Activated CD4-positive, alpha-beta T cell treated with anti-CD3 and anti-CD28 coated beads, Interleukin-2, amount 10 ng/mL, durations not matched to agents 24 days and 14 days (primary cell): ENCODE measurements at regions not wholly inside any gene's neighbourhood (a gene's known extent, or its start where the extent isn't known, plus 50 kb on each side); places are given as distances from the start of the nearest gene placed in this dataset.
"Not testable (repeated sequence)": the region's sequence is repeated elsewhere in the genome, so short reads cannot be mapped to it uniquely, and the experiment has no call there.

ENCODE experiments used
- DNase-seq: peaks from one replicate; pipeline ENCODE4 v3.0.0; 2022
- H3K27ac Mint-ChIP-seq: one replicate; pipeline ENCODE4 v1.8.0; 2022; ENCODE audit warnings: mild to moderate bottlenecking, mixed read lengths
- H3K27me3 Mint-ChIP-seq: one replicate; pipeline ENCODE4 v1.8.0; 2022; ENCODE audit warnings: mixed read lengths
- H3K36me3 Mint-ChIP-seq: one replicate; pipeline ENCODE4 v1.8.0; 2022; ENCODE audit warnings: low read depth, mild to moderate bottlenecking, mixed read lengths
- H3K4me1 Mint-ChIP-seq: one replicate; pipeline ENCODE4 v1.8.0; 2021; ENCODE audit warnings: mixed read lengths
- H3K4me3 Mint-ChIP-seq: one replicate; pipeline ENCODE4 v1.8.0; 2022; ENCODE audit warnings: mild to moderate bottlenecking, moderate library complexity, mixed read lengths
- H3K9me3 Mint-ChIP-seq: one replicate; pipeline ENCODE4 v1.8.0; 2021; ENCODE audit warnings: mixed read lengths
- intact Hi-C: fragments of 100-400 bp; cut with micrococcal nuclease; formaldehyde crosslinking; loops from one replicate; pipeline ENCODE4 v1.15.1; 2023

DNA sequence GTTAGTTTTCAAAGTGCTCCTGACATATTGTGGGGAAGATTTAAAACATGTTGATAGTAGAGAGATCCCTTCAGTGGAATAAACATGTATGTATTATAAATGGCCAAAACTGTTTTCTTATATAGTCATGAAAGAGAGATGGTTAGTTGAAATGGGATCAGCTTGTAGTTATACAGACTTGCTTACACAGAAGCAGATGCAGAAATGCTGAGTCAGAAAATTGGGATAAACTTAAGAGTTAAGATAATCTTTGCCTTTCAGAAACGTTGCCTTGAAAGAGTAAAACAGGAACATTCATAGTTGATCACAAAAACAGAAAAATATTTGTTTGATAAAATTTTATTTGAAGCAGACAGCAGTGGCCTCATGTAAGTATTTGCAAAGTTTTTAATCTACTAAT is 433.2 kb upstream of the BCHE start:
- Mint-ChIP-seq H3K4me3 (no peak overlapping the region), H3K27me3 (no peaks in the 10 kb centered on the region), H3K4me1 (no peaks in the 10 kb centered on the region), H3K9me3 (no peaks in the 10 kb centered on the region), H3K27ac (no peak overlapping the region), H3K36me3 (no peaks in the 10 kb centered on the region)
- no peak for DNase-seq
- intact Hi-C loops, result no loop called here

DNA sequence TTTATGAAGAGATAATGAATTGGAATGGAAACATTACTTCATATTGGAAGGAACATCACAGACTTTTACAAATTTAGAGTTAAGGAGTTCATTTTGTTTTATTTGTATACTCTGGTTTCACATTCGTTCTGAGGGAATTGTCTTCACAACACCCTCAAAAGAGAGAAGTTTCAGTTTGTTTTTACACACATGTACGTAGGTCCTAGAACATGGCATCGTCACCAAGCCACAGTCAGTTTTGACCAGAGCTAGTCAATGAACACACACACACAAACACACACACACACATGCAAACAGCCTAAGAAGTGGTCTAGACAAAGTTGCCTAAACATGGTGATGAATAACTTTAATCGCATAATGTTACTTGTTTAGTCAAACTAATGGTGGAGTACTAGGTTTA is 427.9 kb upstream of the BCHE start:
- no peaks in the 10 kb centered on the region for H3K9me3 Mint-ChIP-seq
- no peak overlapping the region for H3K4me3 Mint-ChIP-seq
- H3K27ac Mint-ChIP-seq, result no peak overlapping the region
- H3K36me3 Mint-ChIP-seq, result no peaks in the 10 kb centered on the region
- intact Hi-C loops, result no loop called here
- H3K4me1 Mint-ChIP-seq, result no peaks in the 10 kb centered on the region
- DNase-seq, result no peak
- H3K27me3 Mint-ChIP-seq, result no peaks in the 10 kb centered on the region

DNA sequence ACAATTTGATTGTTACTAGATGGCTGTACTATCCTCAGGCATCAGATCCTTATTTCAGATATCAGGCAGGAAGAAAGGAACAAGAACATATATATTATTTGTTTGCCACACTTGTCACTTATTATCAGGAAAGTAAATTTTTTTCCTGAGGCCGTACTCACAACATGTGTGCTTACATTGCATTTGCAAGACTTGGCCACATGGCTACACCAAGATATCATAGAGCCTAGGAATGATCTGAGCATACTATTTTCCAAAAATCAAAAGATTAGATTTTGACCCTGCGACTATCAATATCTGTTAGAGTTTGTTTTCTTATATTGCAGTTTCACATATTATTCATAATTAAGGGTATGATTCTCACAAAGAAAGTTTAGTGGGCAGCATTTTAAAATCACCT is 426.2 kb upstream of the BCHE start:
- Mint-ChIP-seq H3K36me3 (no peaks in the 10 kb centered on the region), H3K4me1 (no peaks in the 10 kb centered on the region), H3K27ac (no peak overlapping the region), H3K27me3 (no peaks in the 10 kb centered on the region), H3K9me3 (no peaks in the 10 kb centered on the region), H3K4me3 (no peak overlapping the region)
- no peak for DNase-seq
- intact Hi-C loops, result no loop called here

DNA sequence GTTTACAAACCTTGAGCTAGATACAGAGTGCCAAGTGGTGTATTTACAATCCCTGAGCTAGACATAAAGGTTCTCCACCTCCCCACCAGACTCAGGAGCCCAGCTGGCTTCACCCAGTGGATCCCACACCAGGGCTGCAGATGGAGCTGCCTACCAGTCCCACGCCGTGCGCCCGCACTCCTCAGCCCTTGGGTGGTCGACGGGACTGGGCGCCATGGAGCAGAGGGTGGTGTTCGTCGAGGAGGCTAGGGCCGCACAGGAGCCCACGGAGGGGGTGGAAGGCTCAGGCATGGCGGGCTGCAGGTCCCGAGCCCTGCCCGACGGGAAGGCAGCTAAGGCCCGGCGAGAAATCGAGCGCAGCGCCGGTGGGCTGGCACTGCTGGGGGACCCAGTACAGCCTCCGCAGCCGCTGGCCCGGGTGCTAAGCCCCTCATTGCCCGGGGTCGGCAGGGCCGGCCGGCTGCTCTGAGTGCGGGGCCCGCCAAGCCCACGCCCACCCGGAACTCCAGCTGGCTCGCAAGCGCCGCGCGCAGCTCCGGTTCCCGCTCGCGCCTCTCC is 421.1 kb upstream of the BCHE start:
- H3K36me3 Mint-ChIP-seq, H3K27me3 Mint-ChIP-seq, H3K9me3 Mint-ChIP-seq, DNase-seq, intact Hi-C loops, H3K27ac Mint-ChIP-seq, H3K4me1 Mint-ChIP-seq, H3K4me3 Mint-ChIP-seq: not testable (repeated sequence)

DNA sequence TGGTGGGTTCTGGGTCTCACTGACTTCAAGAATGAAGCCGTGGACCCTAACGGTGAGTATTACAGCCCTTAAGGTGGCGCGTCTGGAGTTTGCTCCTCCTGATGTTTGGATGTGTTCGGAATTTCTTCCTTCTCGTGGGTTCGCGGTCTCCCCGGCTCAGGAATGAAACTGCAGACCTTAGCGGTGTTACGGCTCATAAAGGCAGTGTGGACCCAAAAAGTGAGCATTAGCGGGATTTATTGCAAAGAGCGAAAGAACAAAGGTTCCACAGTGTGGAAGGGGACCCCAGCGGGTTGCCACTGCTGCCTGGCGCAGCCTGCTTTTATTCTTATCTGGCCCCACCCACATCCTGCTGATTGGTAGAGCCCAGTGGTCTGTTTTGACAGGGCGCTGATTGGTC is 420.5 kb upstream of the BCHE start:
- no peak for DNase-seq
- H3K4me1 Mint-ChIP-seq, result no peaks in the 10 kb centered on the region
- H3K36me3 Mint-ChIP-seq, result no peaks in the 10 kb centered on the region
- H3K9me3 Mint-ChIP-seq, result no peaks in the 10 kb centered on the region
- no peaks in the 10 kb centered on the region for H3K27me3 Mint-ChIP-seq
- intact Hi-C loops, result no loop called here
- no peak overlapping the region for H3K4me3 Mint-ChIP-seq
- H3K27ac Mint-ChIP-seq, result no peak overlapping the region

DNA sequence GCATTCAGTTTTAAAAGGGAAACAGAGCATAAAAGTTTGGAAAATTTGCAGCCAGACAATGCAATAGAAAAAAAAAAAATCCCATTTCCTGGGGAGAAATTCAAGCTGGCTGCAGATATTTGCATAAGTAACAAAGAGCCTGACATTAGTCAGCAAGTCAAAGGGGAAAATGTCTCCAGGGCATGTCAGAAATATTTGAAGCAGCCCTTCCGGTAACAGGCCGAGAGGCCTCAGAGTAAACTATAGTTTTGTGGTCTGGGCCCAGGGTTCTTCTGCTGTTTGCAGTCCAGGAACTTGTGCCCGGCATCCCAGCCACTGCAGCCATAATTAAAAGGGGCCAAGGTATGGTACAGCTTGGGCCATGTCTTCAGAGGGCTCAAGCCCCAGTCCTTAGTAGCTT is 411.6 kb upstream of the BCHE start:
- intact Hi-C loops, result no loop called here
- Mint-ChIP-seq H3K27ac (no peak overlapping the region), H3K36me3 (no peaks in the 10 kb centered on the region), H3K9me3 (no peaks in the 10 kb centered on the region), H3K4me1 (no peaks in the 10 kb centered on the region), H3K27me3 (no peaks in the 10 kb centered on the region), H3K4me3 (no peak overlapping the region)
- no peak for DNase-seq

DNA sequence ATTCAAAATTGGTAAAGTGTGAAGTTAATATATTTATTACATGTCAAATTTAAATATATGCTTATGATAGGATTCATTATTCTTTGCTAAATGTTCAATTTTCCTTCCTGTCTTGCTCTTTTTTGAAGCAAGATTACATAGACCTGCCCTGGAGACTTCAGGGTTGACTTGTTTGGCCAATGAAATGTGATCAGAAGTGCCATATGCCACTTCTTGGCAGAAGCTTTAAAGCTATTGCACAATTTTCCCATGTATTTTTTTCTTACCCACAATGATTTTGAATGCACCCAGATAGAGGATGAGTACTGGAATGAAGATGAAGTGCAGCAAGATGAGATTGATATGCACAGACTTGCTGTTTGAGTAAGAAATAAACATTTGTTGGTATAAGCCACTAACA is 406.3 kb upstream of the BCHE start:
- Mint-ChIP-seq H3K27ac (no peak overlapping the region), H3K27me3 (no peaks in the 10 kb centered on the region), H3K9me3 (no peaks in the 10 kb centered on the region), H3K4me3 (no peak overlapping the region), H3K4me1 (no peaks in the 10 kb centered on the region), H3K36me3 (no peaks in the 10 kb centered on the region)
- intact Hi-C loops, result no loop called here
- DNase-seq, result no peak

DNA sequence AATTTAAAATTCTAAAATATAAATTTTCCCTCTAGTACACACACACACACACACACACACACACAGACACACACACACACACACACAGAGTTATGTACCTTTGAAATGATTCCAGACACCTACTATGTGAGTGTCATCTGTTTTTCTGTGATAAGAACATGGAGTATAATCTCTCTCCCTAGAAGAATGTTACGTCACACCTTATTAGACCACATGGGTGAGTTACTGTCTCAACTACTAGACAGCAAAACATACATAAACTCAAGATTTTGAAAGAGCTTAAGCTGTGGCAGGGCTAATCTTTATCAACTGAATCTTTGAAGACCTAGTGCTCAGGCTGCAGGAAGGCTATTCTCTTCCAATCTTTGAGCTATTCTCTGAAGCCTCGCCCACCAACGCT is 385.9 kb upstream of the BCHE start:
- Mint-ChIP-seq H3K36me3 (no peaks in the 10 kb centered on the region), H3K4me3 (no peak overlapping the region), H3K9me3 (no peaks in the 10 kb centered on the region), H3K4me1 (no peaks in the 10 kb centered on the region), H3K27ac (no peak overlapping the region), H3K27me3 (no peaks in the 10 kb centered on the region)
- intact Hi-C loops, result no loop called here
- no peak for DNase-seq

DNA sequence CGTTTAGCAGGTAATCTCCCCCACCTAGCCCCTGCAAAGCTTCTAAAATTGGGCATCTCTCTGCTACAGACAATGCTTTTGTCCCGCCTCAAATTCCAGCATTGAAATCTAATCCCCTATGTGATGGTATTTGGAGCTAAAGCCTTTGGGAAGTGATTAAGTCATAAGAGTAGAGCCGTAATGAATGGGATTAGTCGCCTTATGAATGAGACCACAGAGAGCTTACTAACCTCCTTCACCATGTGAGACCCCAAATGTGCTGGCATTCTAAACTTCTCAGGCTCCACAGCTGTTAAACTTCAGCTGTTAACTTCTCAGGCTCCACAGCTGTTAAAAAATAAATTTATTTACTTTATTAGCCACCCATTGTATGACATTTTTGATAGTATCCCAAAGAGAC is 374.2 kb upstream of the BCHE start:
- Mint-ChIP-seq H3K36me3 (no peaks in the 10 kb centered on the region), H3K9me3 (no peaks in the 10 kb centered on the region), H3K27me3 (no peaks in the 10 kb centered on the region), H3K27ac (no peak overlapping the region), H3K4me1 (no peaks in the 10 kb centered on the region), H3K4me3 (no peak overlapping the region)
- intact Hi-C loops, result no loop called here
- DNase-seq, result no peak

DNA sequence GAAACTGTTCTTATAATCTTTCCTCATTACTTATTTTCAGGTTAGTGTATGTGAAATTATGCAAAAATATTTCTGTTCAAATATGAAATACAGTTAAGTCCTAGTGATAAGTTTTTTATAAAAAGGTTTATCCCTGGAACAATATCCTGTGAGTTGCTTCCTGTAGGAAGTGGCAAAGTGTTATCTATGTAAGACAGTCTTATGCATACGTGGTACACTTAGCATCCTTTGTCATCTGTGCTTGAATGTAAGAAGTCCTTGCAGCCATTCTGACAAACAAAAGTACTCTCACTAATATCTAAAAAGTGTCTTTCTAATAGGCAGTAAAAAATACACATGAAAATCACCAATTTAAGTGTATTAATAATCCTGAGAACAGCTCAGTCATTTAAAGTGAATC is 372.5 kb upstream of the BCHE start:
- no peak for DNase-seq
- Mint-ChIP-seq H3K27ac (no peak overlapping the region), H3K4me3 (no peak overlapping the region), H3K9me3 (no peaks in the 10 kb centered on the region), H3K4me1 (no peaks in the 10 kb centered on the region), H3K27me3 (no peaks in the 10 kb centered on the region), H3K36me3 (no peaks in the 10 kb centered on the region)
- intact Hi-C loops, result no loop called here

DNA sequence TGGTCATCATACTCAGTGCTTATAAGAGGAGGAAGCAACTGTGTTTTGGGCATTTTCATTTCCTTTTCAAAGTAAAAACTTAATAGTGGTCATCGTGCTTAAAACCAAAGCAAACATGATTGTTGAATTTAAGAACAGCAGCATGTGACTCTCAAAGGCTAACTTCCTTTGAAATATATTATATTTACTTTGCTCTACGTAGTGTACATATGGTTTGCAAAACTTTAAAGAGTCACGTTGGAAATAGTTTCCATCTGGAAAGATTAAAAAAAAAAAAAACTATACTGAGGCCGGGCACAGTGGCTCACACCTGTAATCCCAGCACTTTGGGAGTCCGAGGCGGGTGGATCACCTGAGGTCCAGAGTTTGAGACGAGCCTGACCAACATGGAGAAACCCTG is 367.9 kb upstream of the BCHE start:
- Mint-ChIP-seq H3K27ac (no peak overlapping the region), H3K36me3 (no peaks in the 10 kb centered on the region), H3K27me3 (no peaks in the 10 kb centered on the region), H3K9me3 (peaks cover 3% of the 10 kb centered on the region), H3K4me3 (no peak overlapping the region), H3K4me1 (no peaks in the 10 kb centered on the region)
- intact Hi-C loops, result no loop called here
- no peak for DNase-seq

DNA sequence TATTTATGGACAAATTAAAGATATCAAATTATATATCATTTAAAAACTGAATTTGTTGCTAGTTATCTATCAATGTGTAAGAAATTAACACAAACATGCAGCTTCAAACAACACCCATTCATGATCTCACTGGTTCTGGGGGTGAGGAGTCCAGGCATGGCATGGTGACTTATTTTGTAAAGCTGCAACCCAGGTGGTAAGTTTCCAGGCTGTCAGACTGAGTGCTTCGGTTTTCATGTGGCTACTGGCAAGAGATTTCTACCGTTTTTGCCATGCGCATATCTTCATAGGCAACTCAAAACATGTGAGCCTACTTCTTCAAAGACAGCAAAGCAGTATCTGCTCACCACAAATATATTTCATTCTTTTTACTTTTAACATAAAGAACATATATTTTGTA is 364.3 kb upstream of the BCHE start:
- H3K4me3 Mint-ChIP-seq, result no peak overlapping the region
- H3K27me3 Mint-ChIP-seq, result no peaks in the 10 kb centered on the region
- DNase-seq, result no peak
- H3K9me3 Mint-ChIP-seq, result peaks cover 3% of the 10 kb centered on the region
- intact Hi-C loops, result no loop called here
- H3K4me1 Mint-ChIP-seq, result no peaks in the 10 kb centered on the region
- H3K27ac Mint-ChIP-seq, result no peak overlapping the region
- no peaks in the 10 kb centered on the region for H3K36me3 Mint-ChIP-seq

DNA sequence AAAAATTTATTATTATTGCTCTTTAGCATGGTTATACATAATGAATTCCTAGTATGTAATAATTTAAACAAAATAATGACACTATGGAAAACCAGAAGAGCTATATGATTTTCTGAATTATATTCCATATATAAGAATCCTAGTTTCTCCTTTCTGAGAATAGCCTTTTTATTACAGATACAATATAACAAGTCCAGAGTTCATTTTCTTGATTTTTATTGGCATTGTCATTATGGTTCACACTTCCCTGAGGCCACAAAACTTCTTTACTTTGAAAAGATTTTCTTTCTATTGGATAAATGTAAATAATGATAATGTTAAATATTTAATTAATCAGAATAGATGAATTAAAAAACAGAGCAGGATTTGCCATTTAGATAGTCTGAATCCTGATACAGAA is 362.3 kb upstream of the BCHE start:
- no peaks in the 10 kb centered on the region for H3K36me3 Mint-ChIP-seq
- H3K4me3 Mint-ChIP-seq, result no peak overlapping the region
- H3K27ac Mint-ChIP-seq, result no peak overlapping the region
- H3K4me1 Mint-ChIP-seq, result no peaks in the 10 kb centered on the region
- intact Hi-C loops, result no loop called here
- no peaks in the 10 kb centered on the region for H3K27me3 Mint-ChIP-seq
- H3K9me3 Mint-ChIP-seq, result peaks cover 3% of the 10 kb centered on the region
- DNase-seq, result no peak

DNA sequence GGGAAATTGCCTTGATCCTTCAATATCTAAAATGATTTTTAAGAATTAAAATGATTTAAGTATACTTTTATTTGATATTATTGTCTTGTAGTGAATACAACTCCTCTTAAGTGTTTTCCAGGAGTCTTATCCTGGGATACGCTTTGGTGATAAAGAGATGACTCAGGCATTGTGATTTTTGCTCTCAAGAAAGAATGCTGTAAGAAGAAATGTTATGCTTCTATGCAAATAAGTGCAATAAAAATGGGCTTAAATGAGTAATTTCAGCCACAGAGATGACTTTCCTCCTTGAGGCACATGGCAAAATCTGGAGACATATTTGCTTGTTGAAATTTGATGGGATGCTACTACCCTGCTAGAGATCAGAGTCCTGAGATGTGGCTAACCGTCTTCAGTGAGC is 358.6 kb upstream of the BCHE start:
- H3K27me3 Mint-ChIP-seq, result no peaks in the 10 kb centered on the region
- no peaks in the 10 kb centered on the region for H3K9me3 Mint-ChIP-seq
- intact Hi-C loops, result no loop called here
- H3K4me1 Mint-ChIP-seq, result no peaks in the 10 kb centered on the region
- no peak overlapping the region for H3K27ac Mint-ChIP-seq
- H3K4me3 Mint-ChIP-seq, result no peak overlapping the region
- H3K36me3 Mint-ChIP-seq, result no peaks in the 10 kb centered on the region
- no peak for DNase-seq

DNA sequence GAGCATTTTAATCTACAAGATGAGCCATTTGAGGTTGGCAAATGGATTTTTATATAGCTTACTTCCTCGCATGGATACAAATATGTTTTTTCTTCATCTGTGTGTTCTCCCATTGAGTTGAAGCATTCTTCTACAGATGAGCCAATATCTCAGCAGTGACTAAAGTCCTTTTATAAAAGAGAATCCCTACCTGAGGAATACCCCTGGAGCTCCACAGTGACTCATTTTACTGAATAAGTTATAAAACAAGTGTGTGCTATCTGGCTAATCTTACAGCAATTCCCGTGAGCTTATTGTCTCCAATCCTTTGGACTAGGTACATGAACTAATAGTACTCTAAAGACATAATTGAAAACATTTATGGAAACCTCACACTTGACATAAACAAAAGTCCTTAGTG is 354.2 kb upstream of the BCHE start:
- no peak overlapping the region for H3K27ac Mint-ChIP-seq
- no peaks in the 10 kb centered on the region for H3K9me3 Mint-ChIP-seq
- no peak for DNase-seq
- no peaks in the 10 kb centered on the region for H3K27me3 Mint-ChIP-seq
- H3K4me3 Mint-ChIP-seq, result no peak overlapping the region
- intact Hi-C loops, result no loop called here
- no peaks in the 10 kb centered on the region for H3K4me1 Mint-ChIP-seq
- H3K36me3 Mint-ChIP-seq, result no peaks in the 10 kb centered on the region
